ENCODE measurements at regions not wholly inside any gene's neighbourhood (a gene's known extent, or its start where the extent isn't known, plus 50 kb on each side); places are given as distances from the start of the nearest gene placed in this dataset.

DNA sequence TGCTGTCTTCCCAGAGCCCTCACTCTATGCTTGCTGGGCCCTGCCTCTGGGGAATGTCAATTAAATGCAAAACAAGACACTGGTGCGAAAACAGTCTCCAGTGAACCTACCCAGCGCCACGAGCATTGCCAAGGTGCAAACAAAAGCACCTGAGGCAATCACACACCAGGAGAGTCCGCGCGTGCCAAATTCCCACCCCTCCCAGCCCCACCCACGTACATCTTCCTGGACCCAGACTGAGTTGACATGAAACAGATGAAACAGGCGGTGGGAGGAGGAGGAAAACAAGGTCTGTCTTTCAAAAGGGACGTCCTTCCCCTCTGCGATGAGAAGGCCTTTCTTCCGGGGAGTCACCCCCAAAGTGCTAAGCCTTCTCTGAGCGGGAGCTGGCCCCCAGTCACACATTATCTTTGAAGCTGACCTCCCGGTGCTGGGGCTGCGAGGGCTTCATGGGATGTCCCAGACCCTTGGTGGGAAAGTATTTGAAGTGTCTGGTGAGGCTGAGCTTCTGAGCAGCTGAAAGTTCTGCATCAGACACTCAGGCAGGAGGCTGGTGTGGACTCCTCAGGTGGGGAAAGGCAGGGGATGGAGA is 200.4 kb downstream of the AXIN2 start:
- TF ChIP-seq, protein P1, sequence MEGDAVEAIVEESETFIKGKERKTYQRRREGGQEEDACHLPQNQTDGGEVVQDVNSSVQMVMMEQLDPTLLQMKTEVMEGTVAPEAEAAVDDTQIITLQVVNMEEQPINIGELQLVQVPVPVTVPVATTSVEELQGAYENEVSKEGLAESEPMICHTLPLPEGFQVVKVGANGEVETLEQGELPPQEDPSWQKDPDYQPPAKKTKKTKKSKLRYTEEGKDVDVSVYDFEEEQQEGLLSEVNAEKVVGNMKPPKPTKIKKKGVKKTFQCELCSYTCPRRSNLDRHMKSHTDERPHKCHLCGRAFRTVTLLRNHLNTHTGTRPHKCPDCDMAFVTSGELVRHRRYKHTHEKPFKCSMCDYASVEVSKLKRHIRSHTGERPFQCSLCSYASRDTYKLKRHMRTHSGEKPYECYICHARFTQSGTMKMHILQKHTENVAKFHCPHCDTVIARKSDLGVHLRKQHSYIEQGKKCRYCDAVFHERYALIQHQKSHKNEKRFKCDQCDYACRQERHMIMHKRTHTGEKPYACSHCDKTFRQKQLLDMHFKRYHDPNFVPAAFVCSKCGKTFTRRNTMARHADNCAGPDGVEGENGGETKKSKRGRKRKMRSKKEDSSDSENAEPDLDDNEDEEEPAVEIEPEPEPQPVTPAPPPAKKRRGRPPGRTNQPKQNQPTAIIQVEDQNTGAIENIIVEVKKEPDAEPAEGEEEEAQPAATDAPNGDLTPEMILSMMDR (IDR thresholded peaks at IDR 0.05): no peak
- Histone ChIP-seq H3K27ac (no peak overlapping the region), H3K4me3 (no peak overlapping the region), H3K36me3 (no peaks in the 10 kb centered on the region), H3K4me1 (no peaks in the 10 kb centered on the region), H3K27me3 (peaks cover 0 to 5% of the 10 kb centered on the region in 2 donors), H3K9me3 (no peaks in the 10 kb centered on the region)
- intact Hi-C loops (cut with DNase I; ENCODE audit: low total_unique reads): no loop called here
- no peak for DNase-seq

- no peaks in the 10 kb centered on the region for H3K36me3 ChIP-seq
- H3K4me3 ChIP-seq: no peak overlapping the region
- H3K27me3 ChIP-seq: peaks cover 0 to 5% of the 10 kb centered on the region in 2 donors
- H3K4me1 ChIP-seq: no peaks in the 10 kb centered on the region
- intact Hi-C loops (cut with DNase I; ENCODE audit: low total_unique reads): no loop called here
- DNase-seq: no peak
- TF ChIP-seq, protein P1 (IDR thresholded peaks at IDR 0.05): no peak
- H3K27ac ChIP-seq: no peak overlapping the region
- H3K9me3 ChIP-seq: no peaks in the 10 kb centered on the region
These were observed 202.4 kb downstream of the AXIN2 start for GRCh38 chr17:65359016-65359415.

GRCh38 chr17:65356536-65356935 is 204.9 kb downstream of the AXIN2 start:
- no peaks in the 10 kb centered on the region for H3K36me3 ChIP-seq
- intact Hi-C loops (cut with DNase I; ENCODE audit: low total_unique reads): no loop called here
- no peaks in the 10 kb centered on the region for H3K4me1 ChIP-seq
- TF ChIP-seq, protein P1 (IDR thresholded peaks at IDR 0.05): no peak
- no peak overlapping the region for H3K4me3 ChIP-seq
- H3K27ac ChIP-seq: no peak overlapping the region
- DNase-seq: no peak
- H3K9me3 ChIP-seq: no peaks in the 10 kb centered on the region
- peaks cover 0 to 5% of the 10 kb centered on the region in 2 donors for H3K27me3 ChIP-seq

GRCh38 chr17:65355246-65355645 is 206.2 kb downstream of the AXIN2 start:
- Histone ChIP-seq H3K27me3 (no peaks in the 10 kb centered on the region), H3K27ac (no peak overlapping the region), H3K4me1 (no peaks in the 10 kb centered on the region), H3K36me3 (no peaks in the 10 kb centered on the region), H3K4me3 (no peak overlapping the region), H3K9me3 (no peaks in the 10 kb centered on the region)
- TF ChIP-seq, protein P1 (IDR thresholded peaks at IDR 0.05): no peak
- intact Hi-C loops (cut with DNase I; ENCODE audit: low total_unique reads): no loop called here
- no peak for DNase-seq

DNA sequence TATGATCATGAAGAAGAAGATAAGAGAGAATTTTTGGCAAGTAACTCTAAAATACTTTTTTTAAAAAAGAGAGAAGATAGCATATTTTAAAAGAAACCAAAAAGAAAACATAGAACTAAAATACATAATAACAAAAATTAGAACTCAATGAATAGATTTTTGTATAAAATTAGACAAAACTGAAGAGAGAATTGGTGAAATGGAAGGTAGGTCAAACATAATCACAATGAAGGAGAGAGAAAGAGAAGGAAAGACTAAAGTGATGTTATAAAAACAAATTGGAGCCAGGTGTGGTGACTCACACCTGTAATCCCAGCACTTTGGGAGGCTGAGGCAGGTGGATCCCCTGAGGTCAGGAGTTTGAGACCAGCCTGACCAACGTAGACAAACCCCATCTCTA is 211.5 kb downstream of the AXIN2 start:
- Histone ChIP-seq H3K9me3 (peaks cover 0 to 3% (median 0%) of the 10 kb centered on the region in 3 donors), H3K4me3 (no peak overlapping the region), H3K27ac (no peak overlapping the region), H3K36me3 (no peaks in the 10 kb centered on the region), H3K4me1 (no peaks in the 10 kb centered on the region), H3K27me3 (no peaks in the 10 kb centered on the region)
- TF ChIP-seq, protein P1 (IDR thresholded peaks at IDR 0.05): no peak
- DNase-seq: no peak
- intact Hi-C loops (cut with DNase I; ENCODE audit: low total_unique reads): no loop called here

DNA sequence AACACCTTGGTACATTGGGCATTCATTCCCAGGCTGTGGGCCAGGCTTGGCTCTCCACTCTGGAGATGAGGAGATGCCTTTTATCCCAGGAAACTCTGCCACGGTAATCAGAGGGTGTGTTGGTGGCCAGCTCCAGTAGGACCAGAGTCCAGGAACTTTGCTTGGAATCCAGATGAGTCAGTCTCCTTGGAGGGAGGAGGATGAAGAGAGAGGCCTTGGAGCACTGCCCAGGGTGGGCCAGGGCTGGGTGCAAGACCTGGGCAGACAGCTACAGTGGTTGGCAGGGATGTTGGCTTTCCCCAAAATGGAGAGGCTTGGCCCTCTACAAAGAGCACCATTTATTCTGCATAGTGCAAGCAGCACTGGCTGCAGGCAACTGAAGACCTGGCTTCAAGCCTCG is 209.0 kb downstream of the RGS9 start:
- H3K27ac ChIP-seq: no peak overlapping the region
- DNase-seq: no peak
- no peaks in the 10 kb centered on the region for H3K36me3 ChIP-seq
- H3K4me3 ChIP-seq: no peak overlapping the region
- no peaks in the 10 kb centered on the region for H3K4me1 ChIP-seq
- intact Hi-C loops (cut with DNase I; ENCODE audit: low total_unique reads): no loop called here
- H3K9me3 ChIP-seq: peaks cover 0 to 3% (median 0%) of the 10 kb centered on the region in 3 donors
- TF ChIP-seq, protein P1 (IDR thresholded peaks at IDR 0.05): no peak
- no peaks in the 10 kb centered on the region for H3K27me3 ChIP-seq
